HepG2 (cell line): ENCODE measurements at regions not wholly inside any gene's neighbourhood (a gene's known extent, or its start where the extent isn't known, plus 50 kb on each side); places are given as distances from the start of the nearest gene placed in this dataset.

ENCODE experiments used
- ATAC-seq: fragments of 200-7000 bp; cut with Tn5 transposase; 3 replicates; pipeline ENCODE4 v1.9.1; 2020; ENCODE audit warnings: mild to moderate bottlenecking, moderate library complexity
- BruUV-seq: library from RNA; stranded (reverse); fragments of 400-500 nt; replicated peaks from 2 replicates; lab custom pipeline; 2021; lab: Mats Ljungman, UMichigan
- CTCF ChIA-PET: fragments of 300-600 bp; formaldehyde crosslinking; extraction: SDS; loops from one replicate; lab custom pipeline; 2021; ENCODE audit warnings: low total read pairs, inconsistent platforms, low intra/inter-chr PET ratio; lab: Yijun Ruan, JAX
- POLR2A ChIA-PET: fragments of 350-600 bp; sonication (Branson Sonifier 250); formaldehyde crosslinking; loops from one replicate; lab custom pipeline; 2020; ENCODE audit warnings: antibody characterized with exemption, inconsistent platforms; lab: Yijun Ruan, JAX
- DNase-seq: peaks from one replicate; pipeline ENCODE4 v3.0.0-alpha.2; 2015; ENCODE audit warnings: low spot score
- FAIRE-seq: peaks from 3 replicates; lab custom pipeline; 2011; peaks lifted over from hg19 to GRCh38; lab: Jason Lieb, UNC
- H2AFZ ChIP-seq: one replicate; pipeline ENCODE4 v1.6.1; 2011; ENCODE audit warnings: low read length, inconsistent platforms
- H3K27ac ChIP-seq: fragments of 300-600 bp; 3 replicates; pipeline ENCODE4 v1.8.0; 2011; ENCODE audit warnings: mixed run types, mild to moderate bottlenecking, mixed read lengths, low read length, inconsistent platforms; ENCODE audit not compliant: insufficient read depth; ENCODE audit errors: extremely low read length
- H3K27me3 ChIP-seq, 2 experiments: fragments of 200-600 bp in 1 of 2; 2 replicates in 1 of 2; 3 replicates in 1 of 2; pipeline versions ENCODE4 v1.6.0 to v1.8.0; 2011; ENCODE audit warnings: low read length in 2 of 2, mild to moderate bottlenecking in 2 of 2, moderate library complexity in 2 of 2, inconsistent platforms in 1 of 2; ENCODE audit not compliant: insufficient read depth in 2 of 2, control insufficient read depth in 1 of 2
- H3K36me3 ChIP-seq, 2 experiments: fragments of 200-600 bp in 1 of 2; replicated peaks in 1 of 2; 2 replicates in 1 of 2; 3 replicates in 1 of 2; pipeline versions ENCODE4 v1.5.1 to v1.8.0; 2011; ENCODE audit warnings: low read length in 2 of 2, inconsistent platforms in 1 of 2; ENCODE audit not compliant: insufficient read depth in 2 of 2, control insufficient read depth in 1 of 2
- H3K4me1 ChIP-seq: 2 replicates; pipeline ENCODE4 v1.5.1; 2012; ENCODE audit warnings: low read length, inconsistent platforms; ENCODE audit not compliant: insufficient read depth
- H3K4me2 ChIP-seq: 2 replicates; pipeline ENCODE4 v1.6.0; 2011; ENCODE audit warnings: low read depth, low read length, inconsistent platforms
- H3K4me3 ChIP-seq, 3 experiments: fragments of 200-600 bp in 1 of 3; sonication (generic), shearing (Covaris generic) in 1 of 3; replicated peaks in 1 of 3; 2 replicates each; pipeline ENCODE4 v1.5.1; 2011 to 2016; ENCODE audit warnings: low read length in 3 of 3, inconsistent platforms in 2 of 3, low read depth in 2 of 3, mild to moderate bottlenecking in 2 of 3, control low read depth in 1 of 3, mixed read lengths in 1 of 3; ENCODE audit not compliant: insufficient read depth in 1 of 3
- H3K79me2 ChIP-seq: one replicate; pipeline ENCODE4 v1.6.1; 2011; ENCODE audit warnings: low read length, inconsistent platforms; ENCODE audit not compliant: insufficient read depth
- H3K9ac ChIP-seq: 2 replicates; pipeline ENCODE4 v1.6.0; 2011; ENCODE audit warnings: mild to moderate bottlenecking, low read depth, low read length, inconsistent platforms; ENCODE audit not compliant: insufficient read depth
- H3K9me3 ChIP-seq: 2 replicates; pipeline ENCODE4 v1.5.1; 2012; ENCODE audit warnings: mild to moderate bottlenecking, low read length
- H4K20me1 ChIP-seq: 2 replicates; pipeline ENCODE4 v1.6.0; 2011; ENCODE audit warnings: inconsistent platforms, mild to moderate bottlenecking, low read length, moderate library complexity; ENCODE audit not compliant: insufficient read depth
- MIER3 ChIP-seq: IDR thresholded peaks from 2 replicates; pipeline ENCODE4 v1.6.1; 2016; ENCODE audit warnings: missing compliant biosample characterization, borderline replicate concordance
- RAD21 ChIP-seq: fragments of 450-650 bp; formaldehyde crosslinking; IDR thresholded peaks from 2 replicates; pipeline ENCODE4 v1.5.0; 2020; ENCODE audit warnings: mild to moderate bottlenecking
- SYNCRIP ChIP-seq: fragments of 200-400 bp; formaldehyde crosslinking; IDR thresholded peaks from 2 replicates; pipeline ENCODE4 v1.6.1; 2018; ENCODE audit warnings: mild to moderate bottlenecking, low read depth, low read length; ENCODE audit not compliant: insufficient read depth
- TAF1 ChIP-seq: sonication (generic); formaldehyde crosslinking; IDR thresholded peaks from 2 replicates; pipeline ENCODE4 v1.4.0; 2020; ENCODE audit warnings: missing genetic modification reagents
- ZNF263 ChIP-seq: sonication (generic); formaldehyde crosslinking; IDR thresholded peaks from 2 replicates; pipeline ENCODE4 v1.4.0; 2020; ENCODE audit warnings: missing genetic modification reagents
- WGBS: methylation state at CpG from one replicate; pipeline ENCODE4 v1.1.6; 2017; ENCODE audit warnings: low lambda C conversion rate; 5-methylcytosine and 5-hydroxymethylcytosine counted together
- in situ Hi-C: cut with HindIII; loops from 2 replicates; pipeline ENCODE4 v1.10.0; 2017; ENCODE audit warnings: low pct_unique_long_range_greater_than_20kb; ENCODE audit not compliant: extremely low pct_ligation_motif_present
- intact Hi-C: fragments of 100-400 bp; cut with micrococcal nuclease; formaldehyde crosslinking; loops from one replicate; pipeline ENCODE4 v1.10.0; 2022; ENCODE audit not compliant: unreplicated experiment
- TF ChIP-seq, protein P1 (sequence below): sonication (generic); formaldehyde crosslinking; IDR thresholded peaks from 2 replicates; pipeline ENCODE4 v1.4.0; 2020; ENCODE audit warnings: missing genetic modification reagents, borderline replicate concordance
- TF ChIP-seq, protein P2 (sequence below): sonication (generic); formaldehyde crosslinking; IDR thresholded peaks from 2 replicates; pipeline ENCODE4 v1.4.0; 2020; ENCODE audit warnings: low read depth, mild to moderate bottlenecking, missing genetic modification reagents

DNA sequence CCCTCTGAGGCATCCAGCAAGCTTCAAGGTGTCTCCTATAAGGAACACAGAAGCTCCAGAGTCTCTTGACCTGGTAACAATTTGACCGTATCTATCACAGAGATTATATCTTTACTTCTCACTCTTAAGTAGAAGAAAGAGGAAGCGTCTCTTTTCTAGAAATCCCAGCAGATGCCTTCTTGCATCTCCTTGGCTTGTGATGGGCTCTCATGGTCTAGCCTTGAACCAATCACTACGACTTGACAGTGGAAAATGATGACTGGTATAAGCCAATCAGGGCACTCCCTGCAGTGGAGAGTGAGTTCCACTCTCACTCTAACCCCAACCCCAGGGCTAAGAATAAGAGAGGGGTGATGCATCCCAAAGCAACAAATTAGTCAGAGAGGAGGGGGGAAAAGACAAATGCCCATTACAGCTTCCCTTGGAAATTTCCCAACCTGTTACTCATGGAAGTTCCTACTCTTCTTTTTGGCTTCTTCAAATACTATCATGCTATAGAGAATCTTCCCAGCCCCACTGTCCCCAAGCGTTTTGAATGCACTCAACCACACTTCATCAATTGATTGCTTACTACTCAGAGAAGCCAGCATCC is 293.5 kb downstream of the MN1 start:
- no peak overlapping the region for H2AFZ ChIP-seq
- no peak overlapping the region for H3K9ac ChIP-seq
- WGBS = 1% methylated on average over 4 of the region's 4 CpGs
- no peaks in the 10 kb centered on the region for H4K20me1 ChIP-seq
- no peak for ATAC-seq
- no peak for FAIRE-seq
- ChIA-PET POLR2A (no interaction called here), CTCF (no interaction called here)
- TF ChIP-seq, protein P1, sequence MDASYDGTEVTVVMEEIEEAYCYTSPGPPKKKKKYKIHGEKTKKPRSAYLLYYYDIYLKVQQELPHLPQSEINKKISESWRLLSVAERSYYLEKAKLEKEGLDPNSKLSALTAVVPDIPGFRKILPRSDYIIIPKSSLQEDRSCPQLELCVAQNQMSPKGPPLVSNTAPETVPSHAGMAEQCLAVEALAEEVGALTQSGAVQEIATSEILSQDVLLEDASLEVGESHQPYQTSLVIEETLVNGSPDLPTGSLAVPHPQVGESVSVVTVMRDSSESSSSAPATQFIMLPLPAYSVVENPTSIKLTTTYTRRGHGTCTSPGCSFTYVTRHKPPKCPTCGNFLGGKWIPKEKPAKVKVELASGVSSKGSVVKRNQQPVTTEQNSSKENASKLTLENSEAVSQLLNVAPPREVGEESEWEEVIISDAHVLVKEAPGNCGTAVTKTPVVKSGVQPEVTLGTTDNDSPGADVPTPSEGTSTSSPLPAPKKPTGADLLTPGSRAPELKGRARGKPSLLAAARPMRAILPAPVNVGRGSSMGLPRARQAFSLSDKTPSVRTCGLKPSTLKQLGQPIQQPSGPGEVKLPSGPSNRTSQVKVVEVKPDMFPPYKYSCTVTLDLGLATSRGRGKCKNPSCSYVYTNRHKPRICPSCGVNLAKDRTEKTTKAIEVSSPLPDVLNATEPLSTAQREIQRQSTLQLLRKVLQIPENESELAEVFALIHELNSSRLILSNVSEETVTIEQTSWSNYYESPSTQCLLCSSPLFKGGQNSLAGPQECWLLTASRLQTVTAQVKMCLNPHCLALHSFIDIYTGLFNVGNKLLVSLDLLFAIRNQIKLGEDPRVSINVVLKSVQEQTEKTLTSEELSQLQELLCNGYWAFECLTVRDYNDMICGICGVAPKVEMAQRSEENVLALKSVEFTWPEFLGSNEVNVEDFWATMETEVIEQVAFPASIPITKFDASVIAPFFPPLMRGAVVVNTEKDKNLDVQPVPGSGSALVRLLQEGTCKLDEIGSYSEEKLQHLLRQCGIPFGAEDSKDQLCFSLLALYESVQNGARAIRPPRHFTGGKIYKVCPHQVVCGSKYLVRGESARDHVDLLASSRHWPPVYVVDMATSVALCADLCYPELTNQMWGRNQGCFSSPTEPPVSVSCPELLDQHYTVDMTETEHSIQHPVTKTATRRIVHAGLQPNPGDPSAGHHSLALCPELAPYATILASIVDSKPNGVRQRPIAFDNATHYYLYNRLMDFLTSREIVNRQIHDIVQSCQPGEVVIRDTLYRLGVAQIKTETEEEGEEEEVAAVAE = no peak
- TF ChIP-seq TAF1 (no peak), SYNCRIP (no peak), MIER3 (CRISPR knock-in tag) (no peak), ZNF263 (CRISPR knock-in tag) (no peak), RAD21 (CRISPR knock-in tag) (no peak)
- TF ChIP-seq, protein P2, sequence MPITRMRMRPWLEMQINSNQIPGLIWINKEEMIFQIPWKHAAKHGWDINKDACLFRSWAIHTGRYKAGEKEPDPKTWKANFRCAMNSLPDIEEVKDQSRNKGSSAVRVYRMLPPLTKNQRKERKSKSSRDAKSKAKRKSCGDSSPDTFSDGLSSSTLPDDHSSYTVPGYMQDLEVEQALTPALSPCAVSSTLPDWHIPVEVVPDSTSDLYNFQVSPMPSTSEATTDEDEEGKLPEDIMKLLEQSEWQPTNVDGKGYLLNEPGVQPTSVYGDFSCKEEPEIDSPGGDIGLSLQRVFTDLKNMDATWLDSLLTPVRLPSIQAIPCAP (CRISPR knock-in tag) = no peak
- H3K4me3 ChIP-seq = no peak overlapping the region
- no peak overlapping the region for H3K27ac ChIP-seq
- no peaks in the 10 kb centered on the region for H3K79me2 ChIP-seq
- in situ Hi-C loops = no loop called here
- H3K36me3 ChIP-seq = no peaks in the 10 kb centered on the region
- intact Hi-C loops = no loop called here
- H3K4me1 ChIP-seq = no peaks in the 10 kb centered on the region
- no peaks in the 10 kb centered on the region for H3K9me3 ChIP-seq
- no peaks in the 10 kb centered on the region; a peak in 2 of 5 replicates for H3K27me3 ChIP-seq
- DNase-seq = no peak
- BruUV-seq = no TSS peak
- no peak overlapping the region for H3K4me2 ChIP-seq
